AG10803 (cell line): ENCODE measurements at regions not wholly inside any gene's neighbourhood (a gene's known extent, or its start where the extent isn't known, plus 50 kb on each side); places are given as distances from the start of the nearest gene placed in this dataset.
"Not testable (repeated sequence)": the region's sequence is repeated elsewhere in the genome, so short reads cannot be mapped to it uniquely, and the experiment has no call there.

Experiments
- DNase-seq: peaks from one replicate; pipeline ENCODE4 v3.0.0; 2010; ENCODE audit warnings: low read depth
- H3K4me3 ChIP-seq: 2 replicates; pipeline ENCODE4 v1.5.1; 2011; ENCODE audit warnings: mild to moderate bottlenecking, low read length, control low read depth
- TF ChIP-seq, protein P1 (sequence below): conservative IDR thresholded peaks from 2 replicates; pipeline ENCODE4 v1.5.1; 2011; ENCODE audit warnings: mild to moderate bottlenecking, low read length, control low read depth, inconsistent platforms

DNA sequence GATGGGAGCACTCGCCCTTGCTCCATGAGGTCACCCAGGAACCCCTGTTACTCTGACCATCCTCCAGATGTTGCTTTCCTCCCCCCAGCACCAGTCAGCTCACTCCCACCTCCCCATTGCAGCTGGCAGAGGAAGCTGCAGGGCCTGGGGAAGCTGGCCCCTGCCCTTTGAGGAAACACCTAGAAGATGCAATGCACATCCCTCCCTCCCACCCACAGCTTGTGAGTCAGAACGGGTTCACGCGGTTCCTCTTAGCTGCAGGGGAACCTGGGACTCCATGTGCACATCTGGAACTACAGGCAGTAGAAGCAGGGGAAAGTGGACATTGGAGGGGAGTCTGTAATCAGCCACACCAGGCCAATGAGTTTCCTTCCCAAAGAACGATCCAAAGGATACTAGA lies 96.9 kb downstream of the KATNIP start:
- TF ChIP-seq, protein P1, sequence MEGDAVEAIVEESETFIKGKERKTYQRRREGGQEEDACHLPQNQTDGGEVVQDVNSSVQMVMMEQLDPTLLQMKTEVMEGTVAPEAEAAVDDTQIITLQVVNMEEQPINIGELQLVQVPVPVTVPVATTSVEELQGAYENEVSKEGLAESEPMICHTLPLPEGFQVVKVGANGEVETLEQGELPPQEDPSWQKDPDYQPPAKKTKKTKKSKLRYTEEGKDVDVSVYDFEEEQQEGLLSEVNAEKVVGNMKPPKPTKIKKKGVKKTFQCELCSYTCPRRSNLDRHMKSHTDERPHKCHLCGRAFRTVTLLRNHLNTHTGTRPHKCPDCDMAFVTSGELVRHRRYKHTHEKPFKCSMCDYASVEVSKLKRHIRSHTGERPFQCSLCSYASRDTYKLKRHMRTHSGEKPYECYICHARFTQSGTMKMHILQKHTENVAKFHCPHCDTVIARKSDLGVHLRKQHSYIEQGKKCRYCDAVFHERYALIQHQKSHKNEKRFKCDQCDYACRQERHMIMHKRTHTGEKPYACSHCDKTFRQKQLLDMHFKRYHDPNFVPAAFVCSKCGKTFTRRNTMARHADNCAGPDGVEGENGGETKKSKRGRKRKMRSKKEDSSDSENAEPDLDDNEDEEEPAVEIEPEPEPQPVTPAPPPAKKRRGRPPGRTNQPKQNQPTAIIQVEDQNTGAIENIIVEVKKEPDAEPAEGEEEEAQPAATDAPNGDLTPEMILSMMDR, result no peak
- no peak for DNase-seq
- no peak overlapping the region for H3K4me3 ChIP-seq

DNA sequence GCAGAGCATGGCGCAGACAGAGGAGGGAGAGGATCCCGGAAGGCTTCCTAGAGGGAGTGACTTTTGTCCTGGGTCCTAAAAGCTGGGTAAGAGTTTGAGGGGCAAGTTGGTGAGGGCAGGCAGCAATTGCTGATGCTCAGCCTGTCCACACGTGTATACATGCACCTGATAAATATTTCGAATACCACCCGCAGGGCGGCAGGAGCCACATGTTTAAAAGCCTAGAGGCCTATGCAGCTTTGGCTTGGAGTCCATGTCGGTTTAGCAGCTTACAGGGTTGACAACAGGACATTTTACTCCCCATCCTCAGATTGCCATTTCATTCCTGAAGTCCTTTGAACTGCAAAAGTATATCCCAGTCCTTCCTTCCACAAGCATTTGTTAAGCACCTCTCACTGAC lies 99.1 kb downstream of the KATNIP start:
- no peak overlapping the region for H3K4me3 ChIP-seq
- TF ChIP-seq, protein P1, result no peak
- DNase-seq, result no peak

DNA sequence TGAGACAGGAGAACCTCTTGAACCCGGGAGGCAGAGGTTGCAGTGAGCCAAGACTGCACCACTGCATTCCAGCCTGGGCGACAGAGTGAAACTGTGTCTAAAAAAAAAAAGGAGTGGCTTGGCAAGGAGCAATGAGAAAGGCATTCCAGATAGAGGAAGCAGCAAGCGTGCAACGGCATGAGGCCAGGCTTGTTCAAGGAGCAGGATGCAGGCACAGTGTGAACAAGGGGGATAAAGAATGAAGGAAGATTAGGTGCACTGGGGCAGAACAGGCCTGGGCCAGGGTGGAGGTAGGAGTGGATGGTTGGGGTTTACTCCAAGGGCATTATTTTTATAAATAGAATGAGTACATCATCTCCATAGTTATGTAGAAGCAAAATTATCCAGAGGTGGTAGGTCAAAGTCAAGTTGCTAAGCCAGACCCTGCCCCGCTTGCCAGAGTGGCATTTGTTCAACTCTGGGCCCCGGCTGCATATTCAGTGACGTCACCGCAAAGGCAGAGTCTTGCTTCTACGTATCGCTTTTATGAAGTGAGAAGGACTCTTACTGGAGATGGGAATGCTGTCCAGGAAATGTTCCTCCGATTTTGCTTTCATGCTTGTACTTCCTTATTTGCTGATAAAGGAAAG lies 100.2 kb downstream of the KATNIP start:
- TF ChIP-seq, protein P1, result no peak
- DNase-seq, result no peak
- no peak overlapping the region for H3K4me3 ChIP-seq

DNA sequence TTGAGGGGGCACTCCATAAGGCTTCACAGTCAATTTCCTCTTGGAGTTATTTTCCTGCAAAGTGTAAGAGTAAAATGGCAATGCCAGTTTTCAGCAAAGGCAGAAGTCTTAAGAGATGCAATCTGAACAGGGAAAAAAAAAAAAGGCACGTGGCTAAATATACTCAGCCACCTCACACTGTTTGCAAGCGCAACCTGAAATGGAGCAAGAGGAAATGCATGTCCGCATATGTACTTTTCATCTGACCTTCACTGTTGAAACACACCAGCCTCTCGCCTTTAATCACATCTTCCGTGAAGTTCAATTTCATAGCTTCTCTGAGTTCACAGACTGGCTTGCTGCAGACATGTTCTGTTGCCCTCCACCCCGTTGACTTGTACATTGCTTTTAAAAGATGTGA lies 101.4 kb downstream of the KATNIP start:
- DNase-seq, result no peak
- H3K4me3 ChIP-seq, result no peak overlapping the region
- TF ChIP-seq, protein P1, result no peak

DNA sequence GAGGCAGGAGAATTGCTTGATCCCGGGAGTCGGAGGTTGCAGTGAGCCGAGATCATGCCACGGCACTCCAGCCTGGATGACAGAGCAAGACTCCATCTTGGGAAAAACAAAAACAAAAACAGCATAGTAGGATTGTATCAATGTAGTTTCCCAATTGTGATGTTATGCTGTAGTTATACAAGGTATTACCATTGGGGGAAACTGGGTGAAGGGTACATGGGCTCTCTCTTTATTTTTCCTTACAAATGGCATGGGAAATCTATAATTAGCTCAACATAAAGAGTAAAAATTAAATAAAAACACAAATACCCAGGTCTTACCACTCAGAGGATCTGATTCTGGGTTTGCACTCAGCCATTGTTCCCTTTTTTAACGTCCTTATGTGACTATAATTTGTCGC lies 107.9 kb downstream of the KATNIP start:
- H3K4me3 ChIP-seq, result no peak overlapping the region
- DNase-seq, result no peak
- TF ChIP-seq, protein P1, result no peak

DNA sequence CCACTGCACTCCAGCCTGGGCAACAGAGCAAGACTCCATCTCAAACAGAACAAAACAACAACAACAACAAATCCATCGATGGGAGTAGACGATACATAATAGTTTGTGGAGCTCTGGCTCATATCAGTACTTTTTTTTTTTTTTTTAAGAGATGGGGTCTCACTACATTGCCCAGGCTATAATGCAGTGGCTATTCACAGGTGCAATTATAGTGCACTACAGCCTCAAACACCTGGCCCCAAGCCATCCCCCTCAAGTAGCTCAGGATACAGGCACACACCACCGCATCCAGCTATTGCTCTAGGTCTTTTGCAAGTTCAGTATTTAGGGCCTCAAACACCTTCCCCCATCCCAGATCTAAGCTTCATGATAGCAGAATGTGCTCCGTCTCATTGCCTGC lies 110.6 kb downstream of the KATNIP start:
- H3K4me3 ChIP-seq, result no peak overlapping the region
- TF ChIP-seq, protein P1, result no peak
- DNase-seq, result no peak

DNA sequence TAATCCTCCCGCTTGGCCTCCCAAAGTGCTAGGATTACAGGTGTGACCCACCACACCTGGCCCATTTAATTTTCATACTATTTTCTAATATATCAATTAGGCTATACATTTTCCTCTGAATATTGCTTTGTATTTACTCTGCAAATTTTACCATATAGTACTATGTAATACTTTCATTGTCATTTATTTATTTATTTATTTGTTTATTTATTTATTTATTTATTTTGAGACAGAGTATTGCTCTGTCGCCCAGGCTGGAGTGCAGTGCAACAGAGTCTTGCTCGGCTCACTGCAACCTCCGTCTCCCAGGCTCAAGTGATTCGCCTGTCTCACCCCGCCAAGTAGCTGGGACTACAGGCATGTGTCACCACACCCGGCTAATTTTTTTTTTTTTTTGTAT lies 113.3 kb downstream of the KATNIP start:
- DNase-seq, H3K4me3 ChIP-seq: not testable (repeated sequence)

DNA sequence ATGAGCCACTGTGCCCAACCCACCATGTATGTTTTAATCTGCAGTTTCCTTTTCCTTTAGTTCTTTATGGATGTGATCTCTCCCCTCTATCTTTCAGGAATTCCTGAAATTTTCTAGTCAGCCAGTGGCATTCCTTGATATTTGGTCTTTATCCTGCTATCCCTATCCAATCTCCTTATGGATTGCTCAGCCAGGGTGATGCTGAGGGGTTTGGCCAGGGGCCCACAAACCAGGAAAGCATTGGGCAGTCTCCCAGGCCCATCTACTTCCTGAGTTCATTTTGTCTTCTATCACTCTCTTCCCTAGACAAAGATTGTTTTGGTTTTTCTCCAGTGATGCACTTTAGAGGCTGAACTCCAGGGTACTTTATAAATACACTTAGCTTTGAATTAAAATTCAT lies 115.9 kb downstream of the KATNIP start:
- TF ChIP-seq, protein P1, result no peak
- peak; percentile 19 for DNase-seq

More for the DNA sequence above, 115.9 kb downstream of the KATNIP start:
- H3K4me3 ChIP-seq, result no peak overlapping the region
